ENCODE measurements at regions not wholly inside any gene's neighbourhood (a gene's known extent, or its start where the extent isn't known, plus 50 kb on each side); places are given as distances from the start of the nearest gene placed in this dataset.

DNA sequence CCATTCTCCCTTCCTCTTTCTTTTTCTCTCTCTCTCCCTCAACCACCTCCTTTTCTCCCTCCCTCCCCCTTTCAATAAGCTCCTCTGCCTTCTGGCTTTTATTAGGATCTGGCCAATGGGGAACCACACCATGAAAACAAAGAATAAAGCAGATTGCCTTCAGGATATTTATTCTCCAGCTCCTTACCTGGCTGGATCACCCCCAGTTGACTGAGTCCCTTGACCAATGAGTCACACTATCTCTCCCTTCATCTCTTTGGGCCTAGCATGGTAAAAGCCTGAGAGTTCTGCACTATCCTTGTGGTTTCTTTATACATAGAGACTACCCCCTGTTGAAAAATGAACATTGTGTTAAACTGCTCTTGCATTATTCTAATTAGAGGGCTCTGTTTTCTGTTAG lies 476.8 kb downstream of the EPHA7 start:
- Histone ChIP-seq H3K4me3 (replicated peaks in 1 of 3; ENCODE audit: low read depth in 2 of 3, low read length in 3 of 3) (no peak overlapping the region), H3K79me2 (ENCODE audit: insufficient read depth, low read length) (no peaks in the 10 kb centered on the region), H2AFZ (ENCODE audit: insufficient read depth, low read depth, low read length, poor library complexity, severe bottlenecking) (no peak overlapping the region), H3K9me3 (replicated peaks in 1 of 2; ENCODE audit: control insufficient read depth in 1 of 2, insufficient read depth in 1 of 2, low read length in 2 of 2) (peaks cover 0 to under 1% of the 10 kb centered on the region in 2 donors), H3K36me3 (replicated peaks in 1 of 2; ENCODE audit: control insufficient read depth in 1 of 2, insufficient read depth in 2 of 2, low read length in 2 of 2) (no peaks in the 10 kb centered on the region), H3K27me3 (ENCODE audit: control insufficient read depth in 2 of 2, insufficient read depth in 2 of 2, low read length in 2 of 2) (no peaks in the 10 kb centered on the region), H4K20me1 (ENCODE audit: insufficient read depth, low read length) (no peaks in the 10 kb centered on the region), H3K9ac (ENCODE audit: insufficient read depth, low read length, poor library complexity, severe bottlenecking) (no peak overlapping the region), H3K27ac (ENCODE audit: low read depth in 1 of 2, low read length in 2 of 2) (no peak overlapping the region), H3K4me2 (replicated peaks; ENCODE audit: extremely low read depth, low read length, poor library complexity, severe bottlenecking) (no peak overlapping the region), H3K4me1 (ENCODE audit: control insufficient read depth in 1 of 2, insufficient read depth in 2 of 2, low read length in 2 of 2) (no peaks in the 10 kb centered on the region)
- DNase-seq: no peak
- Mint-ChIP-seq H3K36me3 (no peaks in the 10 kb centered on the region), H3K4me1 (no peaks in the 10 kb centered on the region), H3K9me3 (peaks cover 0 to 2% (median 2%) of the 10 kb centered on the region in 7 donors), H3K27me3 (ENCODE audit: low read depth in 3 of 3) (no peaks in the 10 kb centered on the region), H3K4me3 (no peak overlapping the region), H3K27ac (no peak overlapping the region)
- no peak for TF ChIP-seq CTCF (IDR thresholded peaks at IDR 0.05)
- intact Hi-C loops (cut with micrococcal nuclease): no loop called here

- H3K9me3 ChIP-seq (replicated peaks in 1 of 2; ENCODE audit: control insufficient read depth in 1 of 2, insufficient read depth in 1 of 2, low read length in 2 of 2): peaks cover 0 to 7% of the 10 kb centered on the region in 2 donors
- H3K4me1 ChIP-seq (ENCODE audit: control insufficient read depth in 1 of 2, insufficient read depth in 2 of 2, low read length in 2 of 2): no peaks in the 10 kb centered on the region
- peaks cover 0 to 8% (median 1%) of the 10 kb centered on the region in 7 donors for H3K9me3 Mint-ChIP-seq
- no peak overlapping the region for H3K4me3 ChIP-seq (replicated peaks in 1 of 3; ENCODE audit: low read depth in 2 of 3, low read length in 3 of 3)
- no peaks in the 10 kb centered on the region for H3K4me1 Mint-ChIP-seq
- H3K4me3 Mint-ChIP-seq: no peak overlapping the region
- no peaks in the 10 kb centered on the region for H3K79me2 ChIP-seq (ENCODE audit: insufficient read depth, low read length)
- no peaks in the 10 kb centered on the region for H3K27me3 ChIP-seq (ENCODE audit: control insufficient read depth in 2 of 2, insufficient read depth in 2 of 2, low read length in 2 of 2)
- H3K36me3 Mint-ChIP-seq: no peaks in the 10 kb centered on the region
- no peak overlapping the region for H3K9ac ChIP-seq (ENCODE audit: insufficient read depth, low read length, poor library complexity, severe bottlenecking)
- 100% methylated on average over 1 of the region's 1 CpG for WGBS (ENCODE audit: insufficient coverage)
- H3K27me3 Mint-ChIP-seq (ENCODE audit: low read depth in 3 of 3): no peaks in the 10 kb centered on the region
- H3K4me2 ChIP-seq (replicated peaks; ENCODE audit: extremely low read depth, low read length, poor library complexity, severe bottlenecking): no peak overlapping the region
- intact Hi-C loops (cut with micrococcal nuclease): no loop called here
- H3K27ac ChIP-seq (ENCODE audit: low read depth in 1 of 2, low read length in 2 of 2): no peak overlapping the region
- TF ChIP-seq CTCF (IDR thresholded peaks at IDR 0.05): no peak
- no peaks in the 10 kb centered on the region for H3K36me3 ChIP-seq (replicated peaks in 1 of 2; ENCODE audit: control insufficient read depth in 1 of 2, insufficient read depth in 2 of 2, low read length in 2 of 2)
- H3K27ac Mint-ChIP-seq: no peak overlapping the region
- no peak overlapping the region for H2AFZ ChIP-seq (ENCODE audit: insufficient read depth, low read depth, low read length, poor library complexity, severe bottlenecking)
- no peak for DNase-seq
- H4K20me1 ChIP-seq (ENCODE audit: insufficient read depth, low read length): no peaks in the 10 kb centered on the region
These were observed 484.7 kb downstream of the EPHA7 start for GRCh38 chr6:92934625-92935024.
